Left kidney (tissue), 1 donor: ENCODE measurements at regions not wholly inside any gene's neighbourhood (a gene's known extent, or its start where the extent isn't known, plus 50 kb on each side); places are given as distances from the start of the nearest gene placed in this dataset.

Experiments used
- DNase-seq: peaks from one replicate; pipeline ENCODE4 v3.0.0-alpha.2; 2013

- no peak for DNase-seq
Observed at GRCh38 chr4:35250331-35250730, 994.0 kb downstream of the ARAP2 start.

- no peak for DNase-seq
Observed at GRCh38 chr4:35250761-35251160, 993.6 kb downstream of the ARAP2 start.

GRCh38 chr4:35252071-35252470, 992.2 kb downstream of the ARAP2 start:
- DNase-seq = no peak

- no peak for DNase-seq
Observed at GRCh38 chr4:35252866-35253265, 991.4 kb downstream of the ARAP2 start.

- DNase-seq = no peak
Observed at GRCh38 chr4:35253331-35253730, 991.0 kb downstream of the ARAP2 start.

- DNase-seq = no peak
Observed at GRCh38 chr4:35286434-35286833, 957.9 kb downstream of the ARAP2 start.

- no peak for DNase-seq
Observed at GRCh38 chr4:35300996-35301774, 943.1 kb downstream of the ARAP2 start.

- no peak for DNase-seq
Observed at GRCh38 chr4:35315419-35315818, 928.9 kb downstream of the ARAP2 start.

GRCh38 chr4:35325908-35326453, 918.3 kb downstream of the ARAP2 start:
- DNase-seq = no peak

- DNase-seq = no peak
Observed at GRCh38 chr4:35342833-35343232, 901.5 kb downstream of the ARAP2 start.

- DNase-seq = no peak
Observed at GRCh38 chr4:35347276-35347675, 897.0 kb downstream of the ARAP2 start.

GRCh38 chr4:35358001-35358584, 886.2 kb downstream of the ARAP2 start:
- no peak for DNase-seq

GRCh38 chr4:35364321-35364870, 879.9 kb downstream of the ARAP2 start:
- no peak for DNase-seq

- no peak for DNase-seq
Observed at GRCh38 chr4:35365186-35365585, 879.1 kb downstream of the ARAP2 start.

GRCh38 chr4:35399912-35400311, 844.4 kb downstream of the ARAP2 start:
- DNase-seq = no peak

- DNase-seq = no peak
Observed at GRCh38 chr4:35423104-35423503, 821.2 kb downstream of the ARAP2 start.

GRCh38 chr4:35447474-35447873, 796.8 kb downstream of the ARAP2 start:
- DNase-seq = no peak

- DNase-seq = no peak
Observed at GRCh38 chr4:35459045-35459444, 785.3 kb downstream of the ARAP2 start.

- DNase-seq = no peak
Observed at GRCh38 chr4:35461931-35462659, 782.2 kb downstream of the ARAP2 start.

GRCh38 chr4:35463251-35463952, 780.9 kb downstream of the ARAP2 start:
- DNase-seq = no peak

GRCh38 chr4:35464964-35465528, 779.3 kb downstream of the ARAP2 start:
- DNase-seq = no peak

- DNase-seq = no peak
Observed at GRCh38 chr4:35491093-35491492, 753.2 kb downstream of the ARAP2 start.
